ENCODE measurements at regions not wholly inside any gene's neighbourhood (a gene's known extent, or its start where the extent isn't known, plus 50 kb on each side); places are given as distances from the start of the nearest gene placed in this dataset.

DNA sequence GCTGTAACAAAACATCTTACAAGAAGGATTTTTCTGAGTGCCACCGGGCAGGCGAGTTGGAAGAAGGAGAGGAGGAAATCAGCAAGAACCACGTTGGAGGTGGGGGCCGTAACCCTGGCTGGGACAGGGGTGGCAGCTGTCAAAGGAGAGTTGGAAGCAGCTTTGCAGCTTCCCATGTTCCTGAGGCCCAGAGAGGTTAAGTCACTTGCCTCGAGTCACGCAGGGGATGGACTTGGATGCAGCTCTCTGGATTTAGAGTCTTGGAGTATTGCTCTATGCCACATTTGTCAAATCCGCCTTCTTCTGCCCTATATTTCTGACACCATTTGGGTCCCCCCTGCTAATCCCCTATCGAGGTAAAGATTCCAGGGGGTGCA is 83.0 kb upstream of the CIBAR2 start:
- ATAC-seq = no peak
- 85 to 91% (median 89%) methylated on average over 8 of the region's 8 CpGs for WGBS, 4 donors
- H3K27ac ChIP-seq = peak overlapping the region in 1 of 12 donors; percentile 75

DNA sequence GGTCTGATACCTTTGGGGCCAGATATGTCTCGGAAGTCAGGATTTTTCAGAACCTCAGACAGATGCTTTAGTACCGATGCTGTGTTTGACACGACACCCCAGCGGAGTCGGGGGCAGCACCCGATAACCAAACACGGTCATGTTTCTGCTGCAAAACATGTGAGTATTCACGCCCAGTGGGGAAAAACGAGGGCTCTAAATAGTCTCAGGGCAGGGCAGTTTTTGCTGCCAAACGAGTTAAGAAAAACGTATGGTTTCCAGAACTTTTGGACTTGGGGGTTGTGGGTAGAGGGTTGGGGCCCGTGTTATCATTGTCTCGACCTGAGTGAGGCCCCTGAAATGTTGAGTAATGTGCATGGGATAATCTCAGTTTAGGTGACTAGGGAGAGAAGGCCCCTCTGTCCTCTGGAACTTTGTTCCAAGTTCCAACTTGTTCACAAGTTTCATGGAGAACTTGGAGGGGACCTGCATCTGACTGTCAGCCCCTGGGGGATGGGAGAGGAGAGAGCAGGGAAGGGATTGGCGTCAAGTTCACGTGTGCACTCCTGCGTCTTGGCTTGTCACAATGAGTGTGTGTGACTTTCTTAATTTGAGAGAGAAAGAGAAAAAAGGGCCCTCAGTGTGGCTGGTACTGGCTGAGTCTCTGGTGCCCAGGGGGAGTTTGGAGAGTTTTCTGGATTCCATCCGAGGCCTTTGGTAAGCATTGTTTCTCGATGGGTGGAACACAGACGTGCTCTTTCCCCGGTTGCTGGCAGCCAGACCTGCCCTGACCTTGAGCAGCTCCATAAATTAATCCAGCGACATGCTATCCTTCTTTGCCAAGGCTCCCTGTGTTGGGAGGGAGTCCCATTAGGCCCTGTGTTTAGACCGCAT is 83.9 kb upstream of the CIBAR2 start:
- H3K9me3 ChIP-seq = no peaks in the 10 kb centered on the region
- H3K27me3 ChIP-seq = no peaks in the 10 kb centered on the region
- 59 to 66% (median 64%) methylated on average over 21 to 22 of the region's 22 CpGs for WGBS, 4 donors
- no peak for TF ChIP-seq POLR2A (IDR thresholded peaks at IDR 0.05)
- TF ChIP-seq, protein P1, sequence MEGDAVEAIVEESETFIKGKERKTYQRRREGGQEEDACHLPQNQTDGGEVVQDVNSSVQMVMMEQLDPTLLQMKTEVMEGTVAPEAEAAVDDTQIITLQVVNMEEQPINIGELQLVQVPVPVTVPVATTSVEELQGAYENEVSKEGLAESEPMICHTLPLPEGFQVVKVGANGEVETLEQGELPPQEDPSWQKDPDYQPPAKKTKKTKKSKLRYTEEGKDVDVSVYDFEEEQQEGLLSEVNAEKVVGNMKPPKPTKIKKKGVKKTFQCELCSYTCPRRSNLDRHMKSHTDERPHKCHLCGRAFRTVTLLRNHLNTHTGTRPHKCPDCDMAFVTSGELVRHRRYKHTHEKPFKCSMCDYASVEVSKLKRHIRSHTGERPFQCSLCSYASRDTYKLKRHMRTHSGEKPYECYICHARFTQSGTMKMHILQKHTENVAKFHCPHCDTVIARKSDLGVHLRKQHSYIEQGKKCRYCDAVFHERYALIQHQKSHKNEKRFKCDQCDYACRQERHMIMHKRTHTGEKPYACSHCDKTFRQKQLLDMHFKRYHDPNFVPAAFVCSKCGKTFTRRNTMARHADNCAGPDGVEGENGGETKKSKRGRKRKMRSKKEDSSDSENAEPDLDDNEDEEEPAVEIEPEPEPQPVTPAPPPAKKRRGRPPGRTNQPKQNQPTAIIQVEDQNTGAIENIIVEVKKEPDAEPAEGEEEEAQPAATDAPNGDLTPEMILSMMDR (IDR thresholded peaks at IDR 0.05) = no peak
- H3K4me1 ChIP-seq = peaks cover 0 to 37% (median 15%) of the 10 kb centered on the region in 12 donors
- no peaks in the 10 kb centered on the region for H3K36me3 ChIP-seq
- peak; percentile 41 to 76 (median 70) for ATAC-seq
- DNase-seq = peak in 1 of 5 donors; percentile 39
- intact Hi-C loops (cut with DNase I) = no loop called here
- H3K4me3 ChIP-seq = no peak overlapping the region
- H3K27ac ChIP-seq = peak overlapping the region in 10 of 12 donors; percentile 26 to 75 (median 58)

More for the DNA sequence above, 83.0 kb upstream of the CIBAR2 start:
- intact Hi-C loops (cut with DNase I) = no loop called here
- Histone ChIP-seq H3K27me3 (no peaks in the 10 kb centered on the region), H3K4me1 (peaks cover 0 to 34% (median 15%) of the 10 kb centered on the region in 12 donors), H3K9me3 (peaks cover 0 to 7% (median 3%) of the 10 kb centered on the region in 12 donors), H3K4me3 (no peak overlapping the region), H3K36me3 (no peaks in the 10 kb centered on the region)
- TF ChIP-seq POLR2A (IDR thresholded peaks at IDR 0.05) = no peak
- TF ChIP-seq, protein P1 (IDR thresholded peaks at IDR 0.05) = no peak
- no peak for DNase-seq

DNA sequence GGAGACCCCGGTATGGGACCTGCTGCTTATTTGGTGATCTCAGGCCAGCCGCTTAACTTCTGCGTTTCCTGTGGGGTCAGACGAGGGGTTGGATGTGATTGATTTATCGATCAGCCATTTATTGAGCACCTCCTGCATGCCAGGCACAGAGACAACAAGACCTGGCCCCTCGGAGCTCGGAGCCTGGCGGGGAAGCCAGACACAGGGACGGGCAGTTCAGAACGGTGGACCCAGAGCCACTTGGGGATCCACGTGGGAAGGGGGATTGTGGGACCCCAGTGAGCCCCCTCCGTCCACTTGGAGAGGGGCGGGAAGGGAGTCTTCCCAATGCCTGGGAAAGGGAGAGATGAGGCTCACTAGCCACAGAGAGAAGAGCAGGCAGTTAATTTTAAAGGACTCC is 84.7 kb upstream of the CIBAR2 start:
- Histone ChIP-seq H3K27ac (peak overlapping the region in 10 of 12 donors; percentile 26 to 75 (median 58)), H3K9me3 (no peaks in the 10 kb centered on the region), H3K4me3 (no peak overlapping the region), H3K36me3 (no peaks in the 10 kb centered on the region), H3K27me3 (no peaks in the 10 kb centered on the region), H3K4me1 (peaks cover 0 to 42% (median 18%) of the 10 kb centered on the region in 12 donors)
- DNase-seq (no peak), ATAC-seq (no peak)
- TF ChIP-seq POLR2A (IDR thresholded peaks at IDR 0.05) = no peak
- TF ChIP-seq, protein P1 (IDR thresholded peaks at IDR 0.05) = no peak
- WGBS, 4 donors = 91 to 95% (median 93%) methylated on average over 12 to 13 of the region's 13 CpGs
- intact Hi-C loops (cut with DNase I) = no loop called here

All from heart left ventricle (tissue), 16 donors.